DOHH2 (cell line): ENCODE measurements at regions not wholly inside any gene's neighbourhood (a gene's known extent, or its start where the extent isn't known, plus 50 kb on each side); places are given as distances from the start of the nearest gene placed in this dataset.

ENCODE experiments used
- CTCF ChIP-seq: fragments of 200-600 bp; sonication (generic); IDR thresholded peaks from one replicate; pipeline ENCODE4 v1.5.1; 2014; ENCODE audit warnings: antibody characterized with exemption, mild to moderate bottlenecking, low read depth, low read length; ENCODE audit not compliant: poor library complexity, severe bottlenecking
- EZH2phosphoT487 ChIP-seq: fragments of 200-600 bp; sonication (generic); IDR thresholded peaks from 2 replicates; pipeline ENCODE4 v1.6.1; 2017; ENCODE audit warnings: borderline replicate concordance, mild to moderate bottlenecking, antibody characterized with exemption, low read length, moderate library complexity, mixed read lengths

- no peak for TF ChIP-seq CTCF
- no peak for TF ChIP-seq EZH2phosphoT487
These were observed 91.0 kb upstream of the CARD18 start for GRCh38 chr11:105230586-105230985.
